ENCODE measurements at regions not wholly inside any gene's neighbourhood (a gene's known extent, or its start where the extent isn't known, plus 50 kb on each side); places are given as distances from the start of the nearest gene placed in this dataset.

DNA sequence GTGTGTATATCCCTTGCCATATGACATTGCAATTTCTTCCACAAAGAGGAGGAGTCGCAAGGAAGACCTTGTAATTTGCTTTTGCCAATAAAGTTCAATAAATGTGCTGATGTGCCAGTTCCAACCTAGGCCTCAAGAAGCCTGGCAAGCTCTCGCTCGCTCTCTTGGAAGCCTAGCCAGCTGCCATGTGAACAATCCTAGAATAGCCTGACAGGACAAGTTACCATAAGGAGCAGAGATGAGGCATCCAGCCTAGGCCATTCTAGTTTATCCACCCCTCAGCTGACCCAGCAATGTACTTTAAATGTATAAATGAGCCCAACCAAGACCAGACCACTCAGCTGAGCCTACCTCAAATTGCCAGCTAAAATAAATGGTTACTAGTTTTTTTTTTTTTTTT lies 145.7 kb upstream of the QRFPR start:
- no peak for DNase-seq (ENCODE audit: low read depth, low spot score)

DNA sequence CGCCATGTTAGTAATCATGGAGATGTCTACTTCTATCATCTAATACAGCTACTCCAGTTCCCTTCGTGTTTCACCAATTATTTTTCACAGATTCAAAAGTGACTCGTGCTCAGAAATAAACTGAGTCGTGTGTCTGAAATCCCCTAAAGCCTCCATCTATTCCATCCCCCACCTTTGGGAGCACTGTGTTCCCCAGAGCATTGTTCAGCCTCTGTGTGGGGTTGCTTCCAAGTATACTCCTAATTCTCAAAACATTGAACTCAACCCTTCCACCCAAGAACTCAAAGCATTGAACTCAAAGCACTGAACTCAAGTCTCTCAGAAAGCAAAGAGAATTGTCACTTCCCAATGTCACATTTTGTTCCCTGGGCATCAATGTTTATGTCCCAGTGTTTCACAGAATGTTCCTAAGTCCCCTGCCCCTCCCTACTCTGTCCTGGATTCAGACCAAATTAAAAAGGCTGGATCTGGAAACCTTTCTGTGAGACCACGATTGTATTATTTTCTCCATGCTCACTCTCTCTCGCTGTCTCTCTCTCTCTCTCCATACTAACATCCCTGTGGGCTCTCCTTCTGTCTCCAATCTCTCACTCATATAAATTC lies 138.5 kb upstream of the QRFPR start:
- DNase-seq (ENCODE audit: low read depth, low spot score): no peak

DNA sequence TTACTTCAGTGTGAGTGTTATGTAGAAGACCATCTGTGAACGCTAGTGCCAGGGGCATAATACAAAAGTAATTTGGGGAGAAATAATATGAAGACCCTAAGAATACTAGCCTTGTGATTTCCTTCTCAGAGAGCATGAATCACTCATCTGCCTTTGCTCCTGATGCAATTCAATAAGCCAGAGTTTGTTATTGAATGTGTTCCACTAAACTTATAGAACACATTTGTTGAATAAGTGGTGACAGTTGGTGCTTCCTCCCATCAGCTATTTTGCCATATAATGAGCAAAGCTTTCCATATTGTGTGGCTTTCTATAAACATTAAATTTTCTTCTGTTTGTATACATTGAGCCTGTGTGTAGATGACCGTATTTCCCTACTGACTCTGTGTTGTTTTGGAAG lies 136.4 kb upstream of the QRFPR start:
- no peak for DNase-seq (ENCODE audit: low read depth, low spot score)

DNA sequence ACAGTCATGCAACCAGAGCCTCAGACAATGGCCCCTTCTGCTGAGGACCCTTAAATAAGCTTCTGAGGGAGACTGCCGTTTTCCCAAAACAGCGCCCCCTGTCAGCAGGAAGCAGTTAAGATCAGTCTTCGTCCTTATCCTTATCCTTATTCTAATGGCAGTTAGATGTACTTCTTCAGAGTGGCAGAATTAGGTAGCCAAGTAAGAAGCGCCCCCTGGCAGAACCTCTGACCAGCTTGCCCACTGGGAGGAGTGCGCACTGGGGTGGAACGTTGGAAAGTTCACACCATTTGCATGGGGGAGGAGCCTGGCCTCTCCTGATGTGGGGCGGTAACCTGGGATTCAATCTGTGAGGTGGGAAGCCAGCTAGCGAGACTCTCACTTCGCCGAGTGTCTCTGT lies 133.6 kb upstream of the QRFPR start:
- no peak for DNase-seq (ENCODE audit: low read depth, low spot score)

DNA sequence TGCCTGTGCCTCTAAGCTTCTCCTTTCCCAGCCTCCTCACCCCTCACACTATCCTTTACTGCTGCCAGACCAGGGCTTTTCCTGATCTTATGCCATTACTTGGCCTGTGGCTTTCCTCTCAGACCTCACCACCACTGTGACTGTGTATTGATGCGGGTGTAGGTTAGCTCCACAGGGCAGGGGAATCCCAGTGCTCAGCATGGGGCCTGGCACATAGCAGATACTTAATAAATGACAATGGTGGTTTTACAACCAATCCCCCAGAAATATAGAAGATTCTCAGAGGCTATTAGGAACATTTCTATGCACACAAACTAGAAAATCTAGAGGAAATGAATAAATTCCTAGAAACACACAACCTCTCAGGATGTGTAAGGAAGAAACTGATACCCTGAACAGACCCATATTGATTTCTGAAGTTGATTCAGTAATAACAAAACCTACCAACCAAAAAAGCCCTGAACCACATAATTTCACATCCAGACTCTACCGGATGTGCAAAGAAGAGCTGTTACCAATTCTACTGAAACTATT lies 129.6 kb upstream of the QRFPR start:
- no peak for DNase-seq (ENCODE audit: low read depth, low spot score)

DNA sequence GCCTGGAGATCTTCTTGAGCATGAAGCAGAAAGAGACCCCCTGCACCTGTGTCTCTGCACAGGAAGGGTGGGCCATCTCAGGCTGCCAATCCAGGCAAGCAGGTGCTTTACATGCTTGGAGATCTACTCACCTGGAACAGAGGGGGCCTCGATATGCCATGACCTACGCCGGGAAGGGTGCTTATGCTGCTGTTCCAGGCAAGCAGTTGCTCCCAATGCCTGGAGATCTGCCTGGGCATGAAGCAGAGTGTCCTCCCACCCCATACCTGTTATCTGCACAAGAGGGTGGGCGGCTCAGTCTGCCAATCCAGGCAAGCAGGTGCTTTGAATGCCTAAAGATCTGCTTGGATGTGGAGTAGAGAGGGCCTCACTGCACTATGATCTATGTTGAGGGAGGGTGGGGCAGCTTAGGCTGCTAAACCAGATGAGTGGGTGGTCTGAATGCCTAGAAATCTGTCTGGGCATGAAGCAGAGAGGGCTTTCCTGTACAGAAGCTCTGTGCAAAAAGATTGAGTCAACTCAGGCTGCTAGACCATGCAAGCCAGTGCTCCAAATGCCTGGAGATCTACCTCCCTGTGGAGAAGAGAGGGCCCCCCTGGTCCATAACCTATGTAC lies 104.5 kb upstream of the QRFPR start:
- DNase-seq (ENCODE audit: low read depth, low spot score): no peak

DNA sequence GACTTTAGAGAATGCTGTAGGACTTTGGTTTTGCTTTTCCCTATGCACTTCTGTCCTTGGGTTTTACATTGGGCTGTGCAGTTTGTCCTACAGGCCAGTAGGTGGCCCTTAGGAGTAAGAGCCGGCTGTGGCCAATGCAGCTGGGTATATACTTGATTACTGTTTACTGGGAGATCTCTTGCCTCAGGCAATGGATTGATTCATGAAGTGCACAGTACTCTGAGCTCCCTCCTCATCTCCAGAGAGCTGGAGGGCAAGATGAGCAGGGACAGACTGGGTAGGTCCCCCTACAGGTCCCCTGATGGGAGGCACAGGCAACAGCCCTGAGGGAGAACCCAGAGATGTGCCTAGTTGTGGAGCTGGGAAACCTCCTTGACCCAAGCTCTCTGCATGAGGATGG lies 103.8 kb upstream of the QRFPR start:
- peak; percentile 53 for DNase-seq (ENCODE audit: low read depth, low spot score)

DNA sequence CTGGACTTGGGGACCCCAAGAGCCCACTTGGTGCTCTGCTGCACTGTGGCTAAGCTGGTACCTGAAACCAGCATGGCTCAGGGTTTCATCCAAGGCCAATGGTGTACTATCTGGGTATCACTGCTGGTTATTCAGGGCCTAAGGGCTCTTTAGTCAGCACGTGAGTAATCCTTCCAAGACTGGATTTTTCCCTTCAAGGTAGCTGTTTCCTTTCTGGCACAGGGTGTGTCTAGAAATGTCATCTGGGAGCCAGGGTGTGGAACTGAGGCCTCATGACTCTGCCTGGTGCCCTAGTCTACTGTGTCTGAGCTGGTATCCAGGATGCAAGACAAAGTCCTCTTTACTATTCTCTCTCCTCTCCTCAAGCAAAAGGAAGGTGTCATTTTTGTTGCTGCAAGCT lies 99.0 kb upstream of the QRFPR start:
- no peak for DNase-seq (ENCODE audit: low read depth, low spot score)

DNA sequence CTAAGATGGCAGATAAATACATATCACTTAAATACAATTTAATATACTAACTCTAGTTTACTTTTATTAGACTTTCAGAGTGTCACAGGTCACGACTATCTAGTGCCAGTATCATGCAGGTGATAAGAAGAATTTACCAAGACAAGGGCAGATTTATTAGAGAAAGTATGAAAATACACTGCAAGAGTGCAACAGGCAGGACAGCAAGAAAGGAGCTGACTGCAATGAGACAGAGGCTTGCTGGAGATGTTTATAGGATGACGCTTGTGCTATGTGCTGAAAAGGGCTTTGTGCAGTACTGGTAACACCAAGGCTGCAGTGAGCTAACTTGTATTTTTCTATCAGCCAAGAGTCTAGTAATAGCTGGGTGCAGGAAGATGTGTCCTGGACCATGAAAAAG lies 96.7 kb upstream of the QRFPR start:
- no peak for DNase-seq (ENCODE audit: low read depth, low spot score)

DNA sequence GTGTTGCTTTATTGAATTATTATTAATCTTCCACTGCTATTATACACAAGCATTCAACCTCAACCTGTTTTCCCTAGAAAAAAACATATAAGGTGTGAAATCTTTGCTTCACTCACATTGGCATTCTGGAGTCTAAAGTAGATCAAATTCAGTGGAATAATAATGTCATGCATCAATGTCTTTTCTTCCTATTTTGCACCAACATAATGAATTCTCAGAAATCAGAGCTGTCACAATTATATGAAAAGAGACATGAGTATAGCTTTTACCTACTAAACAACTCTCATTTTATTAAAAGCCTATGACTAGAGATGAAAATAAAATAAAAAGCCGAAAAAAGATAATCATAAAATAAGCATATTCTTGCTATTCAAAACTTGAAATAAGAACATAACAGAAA lies 96.3 kb upstream of the QRFPR start:
- no peak for DNase-seq (ENCODE audit: low read depth, low spot score)

DNA sequence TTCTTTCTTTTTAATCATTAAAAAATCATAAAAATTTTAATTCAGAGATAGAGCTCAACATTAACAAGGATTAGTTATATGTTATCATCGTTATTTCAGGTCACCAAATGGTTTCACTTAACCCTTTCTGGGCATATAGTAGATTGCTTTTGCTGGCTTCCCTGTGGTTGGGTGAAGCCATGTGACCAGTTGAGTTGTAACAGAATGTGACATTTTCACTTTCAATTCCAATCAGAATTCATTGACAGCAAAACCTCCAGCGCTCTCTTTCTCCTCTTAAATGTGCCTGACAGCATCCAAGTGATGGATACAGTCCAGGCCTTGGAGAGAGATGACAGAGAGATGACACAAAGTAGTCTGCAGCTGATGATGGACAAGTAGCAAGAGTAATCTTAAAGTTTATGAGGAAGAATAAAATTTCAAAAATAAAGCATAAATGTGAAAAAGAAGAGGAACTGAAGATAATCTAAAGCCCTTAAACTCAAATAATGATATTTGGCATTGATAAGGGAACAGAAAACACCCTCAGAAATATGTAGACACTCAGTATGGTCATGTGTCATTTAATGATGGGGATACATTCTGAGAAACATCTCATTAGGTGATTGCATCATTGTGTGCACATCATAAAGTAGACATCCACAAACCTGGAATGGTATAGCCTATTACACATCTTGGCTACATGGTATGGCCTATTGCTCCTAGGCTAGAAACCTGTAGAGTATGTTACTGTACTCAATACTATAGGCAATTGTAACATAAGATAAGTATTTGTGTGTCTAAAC lies 92.3 kb upstream of the QRFPR start:
- no peak for DNase-seq (ENCODE audit: low read depth, low spot score)

DNA sequence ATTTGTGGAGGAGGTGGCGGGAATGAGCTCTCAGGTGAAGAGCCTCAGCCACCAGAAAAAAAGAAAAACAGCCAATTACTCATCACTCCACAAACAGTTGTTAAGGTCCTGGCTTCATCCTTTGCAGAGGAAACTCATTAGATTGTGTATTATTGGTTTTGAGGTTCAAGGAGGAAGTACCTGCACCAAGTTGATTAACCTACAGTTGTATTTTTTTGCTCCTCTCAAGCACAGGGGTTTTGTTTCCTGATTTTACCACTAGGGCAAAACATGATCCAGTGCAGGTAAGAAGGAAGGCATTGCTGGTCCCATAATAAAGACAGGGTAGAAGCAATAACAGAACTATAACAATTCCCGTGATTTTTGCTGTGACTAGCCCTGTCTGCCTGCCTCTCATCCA lies 84.0 kb upstream of the QRFPR start:
- no peak for DNase-seq (ENCODE audit: low read depth, low spot score)

DNA sequence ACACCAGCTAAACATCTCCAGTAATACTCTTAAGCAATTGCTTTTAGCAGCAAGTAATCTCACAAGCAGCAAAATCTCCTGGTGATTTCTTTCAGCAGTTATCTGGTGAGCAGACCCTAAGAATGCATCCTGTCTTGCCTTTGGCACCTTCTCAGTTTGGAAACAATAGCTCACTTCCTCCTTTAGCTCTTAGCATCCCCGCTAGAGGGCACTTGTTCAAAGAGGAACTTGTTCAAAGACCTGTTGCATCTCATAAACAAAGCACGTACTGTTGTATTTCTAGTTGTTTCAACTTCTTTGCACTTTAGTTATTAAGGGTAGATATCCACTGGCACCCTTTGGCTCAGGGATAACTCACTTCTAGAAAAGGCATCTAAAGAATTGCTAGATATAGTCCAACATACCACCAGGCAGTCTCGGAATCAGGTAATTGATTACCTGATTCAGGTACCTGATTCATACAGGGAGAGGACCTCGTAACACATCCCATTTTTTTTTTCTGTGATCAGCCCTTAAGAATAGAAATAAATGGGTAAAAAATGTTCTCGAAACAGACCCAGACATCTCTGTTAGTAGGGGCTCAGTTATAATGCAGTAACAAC lies 81.9 kb upstream of the QRFPR start:
- DNase-seq (ENCODE audit: low read depth, low spot score): peak; percentile 76

DNA sequence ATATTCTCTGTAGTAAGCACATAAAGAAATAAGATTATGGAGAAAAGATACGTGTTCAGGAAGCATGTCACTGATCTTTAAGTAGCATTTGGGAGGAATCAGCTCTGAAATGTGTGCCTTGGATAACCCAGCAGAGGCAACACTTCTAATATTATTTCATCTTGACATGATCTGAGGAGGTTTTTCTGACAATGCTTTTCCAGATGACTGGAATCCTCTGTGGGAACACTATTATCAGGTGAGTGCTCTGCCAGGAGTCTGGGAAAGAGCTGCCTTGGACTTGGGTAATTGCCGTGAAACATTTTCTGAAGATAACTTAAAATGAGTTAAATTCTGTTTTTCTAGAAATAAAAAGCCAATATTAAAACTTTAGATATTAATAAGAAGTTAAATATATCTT lies 78.2 kb upstream of the QRFPR start:
- DNase-seq (ENCODE audit: low read depth, low spot score): no peak

DNA sequence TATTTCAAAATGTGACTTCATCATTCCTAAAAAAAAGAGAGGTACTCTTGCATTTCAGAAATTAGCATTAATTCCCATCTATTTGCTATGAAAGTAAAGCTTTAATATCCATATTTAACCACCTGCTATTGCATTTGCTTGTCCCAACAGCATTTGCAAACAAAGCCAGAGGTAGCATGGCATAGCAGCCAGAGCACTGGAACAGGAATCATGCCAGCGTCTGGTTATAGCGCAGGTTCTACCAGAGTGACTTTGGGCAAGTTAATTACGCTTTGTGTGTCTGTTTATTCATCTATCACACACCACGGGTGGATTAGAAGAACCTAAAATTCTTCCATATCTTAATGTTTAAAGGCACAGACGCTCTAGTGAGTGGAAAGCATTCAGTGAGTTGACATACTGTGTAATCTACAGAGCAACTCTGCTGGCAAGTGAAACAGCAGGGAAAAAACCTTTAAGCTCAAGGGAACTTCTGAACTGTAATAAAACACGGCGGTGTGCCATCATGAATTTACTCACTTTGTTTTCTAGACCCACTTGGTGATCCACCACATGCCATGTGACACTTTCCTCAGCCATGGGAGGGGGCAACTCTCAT lies 76.6 kb upstream of the QRFPR start:
- DNase-seq (ENCODE audit: low read depth, low spot score): no peak

DNA sequence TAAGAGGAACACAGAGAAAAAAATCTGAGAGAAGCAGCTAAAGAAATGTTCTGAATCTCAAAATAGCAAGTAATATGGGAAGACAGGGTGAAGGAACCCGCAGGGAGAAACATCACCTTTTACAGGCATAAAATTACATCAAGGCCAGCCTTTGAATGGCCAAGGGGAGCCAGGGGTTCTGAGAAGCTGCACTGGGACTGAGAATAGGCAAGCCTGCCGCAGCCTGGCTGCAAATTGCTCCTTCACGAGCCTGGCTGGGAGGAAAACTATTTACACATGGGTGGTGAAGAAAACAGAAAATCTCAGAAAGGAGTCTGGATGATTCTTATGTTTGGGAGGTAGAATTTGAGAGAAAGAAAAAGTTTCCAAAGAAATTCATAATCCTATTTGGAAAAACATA lies 74.5 kb upstream of the QRFPR start:
- DNase-seq (ENCODE audit: low read depth, low spot score): no peak

DNA sequence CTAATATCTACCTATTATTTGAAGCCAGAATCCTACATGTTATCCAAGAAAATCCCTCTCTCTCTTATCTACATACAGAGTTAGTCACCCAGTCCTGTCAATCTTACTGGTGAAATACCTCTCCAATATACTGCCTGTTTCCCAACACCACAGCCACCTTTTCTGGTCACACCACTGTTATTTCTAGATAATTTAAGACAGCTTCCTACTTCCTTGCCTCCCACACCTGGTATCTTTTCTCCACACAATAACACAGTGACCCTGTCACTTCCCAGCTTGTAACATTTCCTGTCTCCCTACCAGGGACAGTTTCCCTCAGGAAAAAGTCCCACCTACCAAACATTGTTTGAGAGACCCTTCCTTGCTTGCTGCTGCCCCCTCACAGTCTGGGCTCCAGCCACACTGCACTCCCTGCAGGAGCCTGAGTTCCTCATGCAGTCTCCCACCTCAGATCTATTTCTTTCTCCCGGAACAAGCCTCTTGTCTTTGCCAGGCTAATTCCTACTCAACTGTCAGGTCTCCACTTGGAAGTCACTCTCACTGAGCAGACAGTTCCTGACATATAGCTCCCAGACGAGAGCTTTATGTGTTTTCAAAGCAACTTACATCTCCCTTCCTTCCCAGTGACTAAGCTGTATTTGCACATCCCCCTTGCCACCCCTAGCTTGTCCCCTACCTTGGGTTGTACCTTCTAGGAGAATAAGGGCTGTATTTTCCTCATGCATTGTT lies 73.6 kb upstream of the QRFPR start:
- DNase-seq (ENCODE audit: low read depth, low spot score): peak; percentile 3

DNA sequence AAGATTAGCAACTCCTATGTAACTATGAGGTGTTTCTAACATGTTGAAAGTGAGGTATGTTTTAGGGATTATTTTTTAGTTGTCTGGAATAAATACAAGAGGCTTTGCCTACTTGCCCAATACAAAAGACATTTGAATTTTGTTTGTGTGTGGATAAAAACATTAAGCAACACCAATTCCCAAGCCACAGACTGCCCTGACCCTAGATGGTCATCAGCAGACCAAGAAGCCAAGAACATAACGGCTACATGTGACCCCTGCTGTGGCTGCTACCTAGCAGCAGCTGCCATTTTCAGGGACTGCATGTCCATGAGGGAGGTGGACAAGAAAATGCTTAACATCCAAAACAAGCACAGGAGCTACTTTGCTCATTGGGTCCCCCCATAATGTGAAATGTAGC lies 70.5 kb upstream of the QRFPR start:
- DNase-seq (ENCODE audit: low read depth, low spot score): no peak

DNA sequence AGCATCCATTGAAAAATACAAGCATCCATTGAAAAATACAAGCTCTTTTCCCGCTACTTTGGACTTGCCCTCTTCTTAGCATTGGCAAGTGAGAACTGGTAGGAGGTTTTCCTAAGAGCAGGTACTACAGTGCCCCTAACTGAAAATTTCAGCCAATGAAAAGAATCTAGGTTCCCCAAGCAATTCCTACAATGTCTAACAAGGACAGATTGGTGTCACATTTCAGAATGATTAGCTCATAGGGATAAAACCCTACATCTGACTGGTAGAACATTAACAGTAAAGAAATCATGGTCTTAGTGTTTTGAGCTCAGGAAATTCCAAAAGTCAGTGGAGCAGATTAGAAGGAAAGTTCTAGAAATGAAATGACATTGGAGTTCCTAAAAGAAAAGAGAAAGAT lies 68.6 kb upstream of the QRFPR start:
- DNase-seq (ENCODE audit: low read depth, low spot score): no peak

DNA sequence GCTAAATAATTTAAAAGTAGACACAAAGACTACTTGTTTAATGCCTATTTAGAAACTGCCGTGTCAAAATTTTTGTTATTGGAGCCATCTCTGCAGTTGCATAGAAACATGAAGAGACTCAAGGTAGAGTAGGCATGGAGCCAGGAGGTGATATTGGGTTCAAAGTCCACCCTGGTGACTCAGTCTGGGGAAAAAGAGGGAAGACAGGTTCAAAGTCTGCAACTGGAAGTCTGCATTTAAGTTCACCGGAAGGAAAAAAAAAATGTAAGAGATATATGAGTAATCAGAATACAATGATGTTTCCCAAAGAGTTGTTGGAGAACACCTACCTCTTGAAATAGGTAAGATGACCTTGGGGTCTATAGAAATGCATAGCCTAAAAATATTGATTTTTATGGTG lies 67.4 kb upstream of the QRFPR start:
- DNase-seq (ENCODE audit: low read depth, low spot score): no peak

DNA sequence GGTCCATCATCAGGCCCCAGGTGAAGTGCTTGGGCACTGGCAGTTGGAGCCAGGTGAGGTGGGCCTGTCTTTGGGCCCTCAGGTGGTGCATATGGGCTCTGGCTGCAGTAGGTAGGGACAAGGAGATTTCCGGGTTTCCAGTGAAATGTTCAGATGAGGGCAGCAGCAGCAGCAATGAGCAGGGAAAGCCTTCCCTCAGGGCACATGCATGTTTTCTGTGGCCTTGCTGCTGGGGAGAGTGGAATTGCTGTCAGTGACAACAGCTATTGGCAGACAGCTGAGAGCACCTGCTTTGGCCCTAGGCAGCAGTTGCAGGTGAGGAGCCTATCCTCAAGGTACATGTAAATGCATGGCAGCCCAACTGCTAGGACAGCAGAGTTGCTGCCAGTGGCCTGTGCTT lies 58.9 kb upstream of the QRFPR start:
- no peak for DNase-seq (ENCODE audit: low read depth, low spot score)
